GM12878 (cell line): ENCODE measurements at regions not wholly inside any gene's neighbourhood (a gene's known extent, or its start where the extent isn't known, plus 50 kb on each side); places are given as distances from the start of the nearest gene placed in this dataset.

Experiments
- ATAC-seq: fragments of 200-7000 bp; cut with Tn5 transposase; 3 replicates; pipeline ENCODE4 v1.9.1; 2020; ENCODE audit warnings: mild to moderate bottlenecking, moderate library complexity
- BruUV-seq: library from RNA; stranded (reverse); fragments of 400-500 nt; replicated peaks from 2 replicates; lab custom pipeline; 2021; lab: Mats Ljungman, UMichigan
- CTCF ChIA-PET: fragments of 300-600 bp; sonication (Branson Sonifier 250); formaldehyde crosslinking; extraction: SDS; loops from one replicate; lab custom pipeline; 2021; ENCODE audit warnings: inconsistent platforms; lab: Yijun Ruan, JAX
- POLR2A ChIA-PET: fragments of 350-600 bp; formaldehyde crosslinking; extraction: SDS; loops from one replicate; lab custom pipeline; 2021; ENCODE audit warnings: inconsistent platforms; lab: Charles Lee
- RAD21 ChIA-PET: fragments of 300-600 bp; sonication (Branson Sonifier 250); formaldehyde crosslinking; loops from one replicate; lab custom pipeline; 2023; ENCODE audit warnings: antibody characterized with exemption; ENCODE audit not compliant: unreplicated experiment; lab: Charles Lee
- SMC1A ChIA-PET: fragments of 300-600 bp; sonication (Branson Sonifier 250); formaldehyde crosslinking; loops from one replicate; lab custom pipeline; 2023; ENCODE audit not compliant: unreplicated experiment, uncharacterized antibody; lab: Charles Lee
- DNase-seq: peaks from one replicate; pipeline ENCODE4 v3.0.0-alpha.2; 2011; ENCODE audit warnings: low read depth, low spot score
- FAIRE-seq: peaks from 3 replicates; lab custom pipeline; 2011; peaks lifted over from hg19 to GRCh38; lab: Jason Lieb, UNC
- H2AFZ ChIP-seq: 2 replicates; pipeline ENCODE4 v1.6.0; 2011; ENCODE audit warnings: low read depth, low read length, control low read depth; ENCODE audit not compliant: control insufficient read depth
- H3K27ac ChIP-seq: 2 replicates; pipeline ENCODE4 v1.5.1; 2011; ENCODE audit warnings: control low read depth; ENCODE audit not compliant: control insufficient read depth, insufficient read depth
- H3K27me3 ChIP-seq, 2 experiments: replicated peaks in 1 of 2; 2 replicates each; pipeline versions ENCODE4 v1.6.0 to v1.6.1; 2011; ENCODE audit warnings: low read length in 1 of 2; ENCODE audit not compliant: control insufficient read depth in 2 of 2, insufficient read depth in 2 of 2
- H3K36me3 ChIP-seq, 2 experiments: 2 replicates each; pipeline ENCODE4 v1.5.1; 2011; ENCODE audit warnings: low read length in 1 of 2; ENCODE audit not compliant: control insufficient read depth in 2 of 2, insufficient read depth in 2 of 2
- H3K4me1 ChIP-seq: 2 replicates; pipeline ENCODE4 v1.6.1; 2011; ENCODE audit warnings: mild to moderate bottlenecking, low read length, moderate library complexity, mixed read lengths; ENCODE audit not compliant: control insufficient read depth, insufficient read depth
- H3K4me2 ChIP-seq: 2 replicates; pipeline ENCODE4 v1.6.0; 2011; ENCODE audit warnings: control low read depth; ENCODE audit not compliant: control insufficient read depth, insufficient read depth
- H3K4me3 ChIP-seq: fragments of 200-600 bp; sonication (generic); 2 replicates; pipeline ENCODE4 v1.5.1; 2016
- H3K79me2 ChIP-seq: 2 replicates; pipeline ENCODE4 v1.6.0; 2011; ENCODE audit warnings: low read length; ENCODE audit not compliant: control insufficient read depth, insufficient read depth
- H3K9ac ChIP-seq: 2 replicates; pipeline ENCODE4 v1.8.0; 2011; ENCODE audit warnings: low read length, control low read depth, mixed read lengths; ENCODE audit not compliant: control insufficient read depth, insufficient read depth
- H3K9me3 ChIP-seq: replicated peaks from 3 replicates; pipeline ENCODE4 v1.5.1; 2011; ENCODE audit warnings: mild to moderate bottlenecking, low read length; ENCODE audit not compliant: control insufficient read depth, insufficient read depth
- H4K20me1 ChIP-seq: 2 replicates; pipeline ENCODE4 v1.6.0; 2011; ENCODE audit not compliant: control insufficient read depth, insufficient read depth
- BACH1 ChIP-seq: fragments of 450-650 bp; IDR thresholded peaks from 2 replicates; pipeline ENCODE4 v1.6.1; 2017; ENCODE audit warnings: mild to moderate bottlenecking, borderline replicate concordance
- CTCF ChIP-seq, 3 experiments: IDR thresholded peaks in 2 of 3; conservative IDR thresholded peaks in 1 of 3; 2 replicates each; pipeline ENCODE4 v1.5.1; 2011; ENCODE audit warnings: low read depth in 3 of 3, low read length in 3 of 3, mild to moderate bottlenecking in 3 of 3, control low read depth in 2 of 3, moderate library complexity in 2 of 3, inconsistent platforms in 1 of 3, mixed read lengths in 1 of 3; ENCODE audit not compliant: control insufficient read depth in 2 of 3, insufficient read depth in 1 of 3; ENCODE audit errors: extremely low read depth in 1 of 3
- HCFC1 ChIP-seq: fragments of 150-350 bp; IDR thresholded peaks from 2 replicates; pipeline ENCODE4 v1.6.1; 2014; ENCODE audit warnings: low read length
- IRF3 ChIP-seq: fragments of 450-650 bp; IDR thresholded peaks from 2 replicates; pipeline ENCODE4 v1.6.1; 2014; ENCODE audit warnings: mild to moderate bottlenecking
- KDM1A ChIP-seq: fragments of 200-600 bp; sonication (generic); IDR thresholded peaks from 2 replicates; pipeline ENCODE4 v1.6.1; 2016; ENCODE audit warnings: borderline replicate concordance
- KLF5 ChIP-seq: fragments of 450-650 bp; IDR thresholded peaks from 2 replicates; pipeline ENCODE4 v1.6.1; 2014; ENCODE audit warnings: mild to moderate bottlenecking; ENCODE audit not compliant: partially characterized antibody
- MAX ChIP-seq: IDR thresholded peaks from 2 replicates; pipeline ENCODE4 v1.6.1; 2012; ENCODE audit warnings: low read depth, low read length, improper control_type of control experiment
- PRDM15 ChIP-seq: fragments of 450-650 bp; formaldehyde crosslinking; IDR thresholded peaks from 2 replicates; pipeline ENCODE4 v1.4.0; 2020; ENCODE audit warnings: mild to moderate bottlenecking, moderate library complexity
- SIX5 ChIP-seq: IDR thresholded peaks from 2 replicates; pipeline ENCODE4 v1.6.1; 2011; ENCODE audit warnings: mild to moderate bottlenecking, low read depth, low read length, moderate library complexity; ENCODE audit not compliant: severe bottlenecking
- SMAD1 ChIP-seq: fragments of 450-650 bp; IDR thresholded peaks from 2 replicates; pipeline ENCODE4 v1.6.1; 2018; ENCODE audit warnings: mild to moderate bottlenecking, low read depth; ENCODE audit not compliant: partially characterized antibody
- TAF1 ChIP-seq: IDR thresholded peaks from 2 replicates; pipeline ENCODE4 v1.6.1; 2011; ENCODE audit warnings: mild to moderate bottlenecking, low read depth, low read length, borderline replicate concordance
- ZBTB40 ChIP-seq: fragments of 450-650 bp; IDR thresholded peaks from 2 replicates; pipeline ENCODE4 v1.6.1; 2016; ENCODE audit warnings: mild to moderate bottlenecking, moderate library complexity, borderline replicate concordance
- ZNF217 ChIP-seq: fragments of 450-650 bp; IDR thresholded peaks from 2 replicates; pipeline ENCODE4 v1.6.1; 2017; ENCODE audit warnings: antibody characterized with exemption, mild to moderate bottlenecking
- ZNF24 ChIP-seq: fragments of 450-650 bp; IDR thresholded peaks from 2 replicates; pipeline ENCODE4 v1.6.1; 2017; ENCODE audit warnings: antibody characterized with exemption, mild to moderate bottlenecking
- WGBS: methylation state at CpG from one replicate; pipeline ENCODE4 v1.1.6; 2016; ENCODE audit warnings: low lambda C conversion rate; ENCODE audit not compliant: insufficient replicate concordance, insufficient coverage; ENCODE audit errors: missing lambda C conversion rate; 5-methylcytosine and 5-hydroxymethylcytosine counted together
- in situ Hi-C: fragments of 300-500 bp; cut with MboI; formaldehyde crosslinking; loops from 9 replicates; pipeline ENCODE4 v1.14.3; 2018; ENCODE audit warnings: mixed read lengths
- intact Hi-C: fragments of 100-400 bp; cut with micrococcal nuclease; formaldehyde crosslinking; loops from one replicate; pipeline ENCODE4 v1.14.2; 2022; ENCODE audit not compliant: unreplicated experiment

- Histone ChIP-seq H3K27ac (no peak overlapping the region), H3K4me2 (no peak overlapping the region), H2AFZ (no peak overlapping the region), H4K20me1 (no peaks in the 10 kb centered on the region), H3K79me2 (no peaks in the 10 kb centered on the region), H3K36me3 (peaks cover 0 to 9% of the 10 kb centered on the region in 2 experiments; a peak in 2 of 4 replicates), H3K9ac (no peak overlapping the region), H3K27me3 (no peaks in the 10 kb centered on the region), H3K9me3 (no peaks in the 10 kb centered on the region), H3K4me1 (no peaks in the 10 kb centered on the region), H3K4me3 (no peak overlapping the region)
- in situ Hi-C loops = no loop called here
- DNase-seq = no peak
- ChIA-PET SMC1A (no interaction called here), POLR2A (no interaction called here), RAD21 (no interaction called here), CTCF (no interaction called here)
- intact Hi-C loops = no loop called here
- no peak for ATAC-seq
- no peak for FAIRE-seq
- 78% methylated on average over 17 of the region's 17 CpGs for WGBS
- BruUV-seq = no TSS peak
- TF ChIP-seq IRF3 = no peak
- no peak for TF ChIP-seq SMAD1
- TF ChIP-seq MAX = no peak
- no peak for TF ChIP-seq CTCF (IDR thresholded peaks at IDR 0.05 in 2 of 3, conservative IDR thresholded peaks at IDR 0.05 in 1 of 3; ENCODE audit: control insufficient read depth in 2 of 3, extremely low read depth in 1 of 3, insufficient read depth in 1 of 3, low read depth in 3 of 3, low read length in 3 of 3)
- TF ChIP-seq KLF5 = no peak
- TF ChIP-seq HCFC1 = no peak
- no peak for TF ChIP-seq BACH1
- TF ChIP-seq ZNF24 = no peak
- no peak for TF ChIP-seq SIX5
- TF ChIP-seq PRDM15 (CRISPR knock-in tag) = no peak
- no peak for TF ChIP-seq TAF1
- TF ChIP-seq ZNF217 = no peak
- TF ChIP-seq ZBTB40 = no peak
- no peak for TF ChIP-seq KDM1A
These were observed 70.8 kb downstream of the RRM2 start for GRCh38 chr2:10193276-10193795.
